HCT116 (cell line): ENCODE measurements at regions not wholly inside any gene's neighbourhood (a gene's known extent, or its start where the extent isn't known, plus 50 kb on each side); places are given as distances from the start of the nearest gene placed in this dataset.

ENCODE experiments used
- ATAC-seq: fragments of 200-7000 bp; cut with Tn5 transposase; 2 replicates; pipeline ENCODE4 v1.9.1; 2020; ENCODE audit warnings: mild to moderate bottlenecking, moderate library complexity
- BruUV-seq: library from RNA; stranded (reverse); fragments of 400-500 nt; replicated peaks from 2 replicates; lab custom pipeline; 2021; lab: Mats Ljungman, UMichigan
- CTCF ChIA-PET: fragments of 300-600 bp; sonication (Branson Sonifier 250); formaldehyde crosslinking; loops from one replicate; lab custom pipeline; 2021; ENCODE audit warnings: antibody characterized with exemption; lab: Charles Lee
- POLR2A ChIA-PET: fragments of 300-600, 350-600 bp; sonication (Branson Sonifier 250); formaldehyde crosslinking; loops from one replicate; lab custom pipeline; 2021; ENCODE audit warnings: antibody characterized with exemption; lab: Charles Lee
- RAD21 ChIA-PET, 2 experiments: fragments of 300-600 bp; sonication (Branson Sonifier 250); formaldehyde crosslinking; loops; one replicate each; lab custom pipeline; 2023; ENCODE audit warnings: low total read pairs in 2 of 2; ENCODE audit not compliant: uncharacterized antibody in 2 of 2, unreplicated experiment in 2 of 2, low non-redundant PET in 1 of 2; lab: Charles Lee
- DNase-seq: peaks from one replicate; pipeline ENCODE4 v3.0.0-alpha.2; 2010; ENCODE audit warnings: low read depth, low spot score
- H2AFZ ChIP-seq: fragments of 200-600 bp; shearing (Covaris generic), sonication (generic); 2 replicates; pipeline ENCODE4 v1.6.1; 2017; ENCODE audit warnings: low read depth, mixed run types, mixed read lengths, antibody characterized with exemption, low read length; ENCODE audit not compliant: poor library complexity, severe bottlenecking
- H3K27ac ChIP-seq: 2 replicates; pipeline ENCODE4 v1.5.1; 2012; ENCODE audit warnings: low read depth, low read length
- H3K27me3 ChIP-seq: fragments of 200-600 bp; sonication (generic); 2 replicates; pipeline ENCODE4 v1.6.1; 2016; ENCODE audit warnings: mixed run types, low read length, mixed read lengths; ENCODE audit not compliant: insufficient read depth
- H3K36me3 ChIP-seq, 2 experiments: fragments of 200-500 bp in 1 of 2; fragments of 200-600 bp in 1 of 2; sonication (Bioruptor generic) in 1 of 2; sonication (generic) in 1 of 2; 2 replicates each; pipeline versions ENCODE4 v1.5.1 to v1.6.1; 2014 to 2016; ENCODE audit warnings: low read length in 2 of 2, inconsistent platforms in 1 of 2, mixed read lengths in 1 of 2, mixed run types in 1 of 2; ENCODE audit not compliant: insufficient read depth in 2 of 2, control insufficient read depth in 1 of 2
- H3K4me1 ChIP-seq, 2 experiments: fragments of 200-600 bp in 1 of 2; sonication (generic) in 1 of 2; 2 replicates each; pipeline versions ENCODE4 v1.5.1 to v1.6.1; 2012 to 2017; ENCODE audit warnings: low read length in 2 of 2, inconsistent platforms in 1 of 2, mild to moderate bottlenecking in 1 of 2, mixed read lengths in 1 of 2, mixed run types in 1 of 2, moderate library complexity in 1 of 2; ENCODE audit not compliant: insufficient read depth in 2 of 2, control insufficient read depth in 1 of 2
- H3K4me2 ChIP-seq: fragments of 200-600 bp; sonication (generic); 2 replicates; pipeline ENCODE4 v1.6.1; 2017; ENCODE audit warnings: mixed run types, low read length, mixed read lengths
- H3K4me3 ChIP-seq, 2 experiments: fragments of 200-600 bp in 1 of 2; sonication (generic) in 1 of 2; replicated peaks in 1 of 2; 2 replicates each; pipeline ENCODE4 v1.5.1; 2011 to 2016; ENCODE audit warnings: low read length in 2 of 2, control low read depth in 1 of 2, low read depth in 1 of 2, mild to moderate bottlenecking in 1 of 2, mixed read lengths in 1 of 2, mixed run types in 1 of 2
- H3K79me2 ChIP-seq: fragments of 200-600 bp; sonication (generic); 2 replicates; pipeline ENCODE4 v1.6.1; 2017; ENCODE audit warnings: mild to moderate bottlenecking, mixed run types, low read length, moderate library complexity, mixed read lengths; ENCODE audit not compliant: insufficient read depth
- H3K9ac ChIP-seq: fragments of 200-600 bp; sonication (generic); 2 replicates; pipeline ENCODE4 v1.6.1; 2016; ENCODE audit warnings: low read length, mixed read lengths
- H3K9me2 ChIP-seq: fragments of 200-600 bp; sonication (generic), shearing (Covaris generic); 2 replicates; pipeline ENCODE4 v1.6.1; 2017; ENCODE audit warnings: mixed run types, mild to moderate bottlenecking, moderate library complexity; ENCODE audit not compliant: insufficient read depth
- H3K9me3 ChIP-seq, 2 experiments: fragments of 200-500 bp in 1 of 2; fragments of 200-600 bp in 1 of 2; sonication (Bioruptor generic) in 1 of 2; sonication (generic) in 1 of 2; 2 replicates each; pipeline ENCODE4 v1.6.1; 2014 to 2017; ENCODE audit warnings: low read length in 2 of 2, mixed read lengths in 2 of 2, inconsistent platforms in 1 of 2, low read depth in 1 of 2, mild to moderate bottlenecking in 1 of 2, mixed run types in 1 of 2, moderate library complexity in 1 of 2; ENCODE audit not compliant: control insufficient read depth in 1 of 2, insufficient read depth in 1 of 2
- H4K20me1 ChIP-seq: fragments of 200-600 bp; sonication (generic), shearing (Covaris generic); 2 replicates; pipeline ENCODE4 v1.6.1; 2017; ENCODE audit warnings: mixed run types, mild to moderate bottlenecking, moderate library complexity; ENCODE audit not compliant: insufficient read depth
- POLR2AphosphoS5 ChIP-seq: IDR thresholded peaks from 2 replicates; pipeline ENCODE4 v1.6.1; 2011; ENCODE audit warnings: mild to moderate bottlenecking, low read depth, low read length, moderate library complexity
- RAD21 ChIP-seq: IDR thresholded peaks from 2 replicates; pipeline ENCODE4 v1.6.1; 2012; ENCODE audit warnings: low read depth, mild to moderate bottlenecking
- SRF ChIP-seq: IDR thresholded peaks from 2 replicates; pipeline ENCODE4 v1.6.1; 2012; ENCODE audit warnings: low read depth
- TCF7L2 ChIP-seq: IDR thresholded peaks from 2 replicates; pipeline ENCODE4 v1.7.0; 2011; ENCODE audit warnings: borderline replicate concordance, inconsistent platforms; ENCODE audit not compliant: insufficient read depth, insufficient read length; ENCODE audit errors: extremely low read depth
- YY1 ChIP-seq: IDR thresholded peaks from 2 replicates; pipeline ENCODE4 v1.6.1; 2011; ENCODE audit warnings: low read length, low read depth, moderate library complexity, mild to moderate bottlenecking; ENCODE audit not compliant: insufficient replicate concordance; ENCODE audit errors: extremely low read depth
- intact Hi-C: fragments of 100-400 bp; cut with micrococcal nuclease; formaldehyde crosslinking; loops from 2 replicates; pipeline ENCODE4 v1.10.0; 2022
- TF ChIP-seq, protein P1 (sequence below), 3 experiments: fragments of 200-600 bp in 1 of 3; sonication (generic) in 1 of 3; IDR thresholded peaks in 2 of 3; conservative IDR thresholded peaks in 1 of 3; 2 replicates each; pipeline ENCODE4 v1.5.1; 2012 to 2017; ENCODE audit warnings: low read depth in 2 of 3, low read length in 2 of 3, antibody characterized with exemption in 1 of 3, borderline replicate concordance in 1 of 3, control low read depth in 1 of 3, mild to moderate bottlenecking in 1 of 3, mixed read lengths in 1 of 3, mixed run types in 1 of 3, moderate library complexity in 1 of 3; ENCODE audit not compliant: insufficient read depth in 1 of 3

GRCh38 chr10:5283305-5284158 is 81.2 kb upstream of the UCN3 start:
- no peaks in the 10 kb centered on the region for H4K20me1 ChIP-seq
- CTCF ChIA-PET = interaction anchor here (0.9 to 2.7 kb wide), 5 partner anchors 10 to 434 kb away, joined by 3 to 18 read pairs (median 5); no protein-coding TSS in a partner anchor
- RAD21 ChIA-PET = interaction anchor here in 1 of 2 experiments (1.0 kb wide), 1 partner anchor 434 kb away, joined by 3 read pairs; no protein-coding TSS in a partner anchor
- peak overlapping the region; percentile 40 for H3K4me2 ChIP-seq
- no peaks in the 10 kb centered on the region for H3K27me3 ChIP-seq
- DNase-seq = peak; percentile 55
- H2AFZ ChIP-seq = peak overlapping the region; percentile 70
- H3K36me3 ChIP-seq = no peaks in the 10 kb centered on the region
- peak; percentile 97 for ATAC-seq
- H3K9me3 ChIP-seq = no peaks in the 10 kb centered on the region
- no peaks in the 10 kb centered on the region for H3K9me2 ChIP-seq
- POLR2A ChIA-PET = interaction anchor here (0.6 kb wide), 1 partner anchor 135 kb away, joined by 3 read pairs; no protein-coding TSS in a partner anchor
- TF ChIP-seq, protein P1, sequence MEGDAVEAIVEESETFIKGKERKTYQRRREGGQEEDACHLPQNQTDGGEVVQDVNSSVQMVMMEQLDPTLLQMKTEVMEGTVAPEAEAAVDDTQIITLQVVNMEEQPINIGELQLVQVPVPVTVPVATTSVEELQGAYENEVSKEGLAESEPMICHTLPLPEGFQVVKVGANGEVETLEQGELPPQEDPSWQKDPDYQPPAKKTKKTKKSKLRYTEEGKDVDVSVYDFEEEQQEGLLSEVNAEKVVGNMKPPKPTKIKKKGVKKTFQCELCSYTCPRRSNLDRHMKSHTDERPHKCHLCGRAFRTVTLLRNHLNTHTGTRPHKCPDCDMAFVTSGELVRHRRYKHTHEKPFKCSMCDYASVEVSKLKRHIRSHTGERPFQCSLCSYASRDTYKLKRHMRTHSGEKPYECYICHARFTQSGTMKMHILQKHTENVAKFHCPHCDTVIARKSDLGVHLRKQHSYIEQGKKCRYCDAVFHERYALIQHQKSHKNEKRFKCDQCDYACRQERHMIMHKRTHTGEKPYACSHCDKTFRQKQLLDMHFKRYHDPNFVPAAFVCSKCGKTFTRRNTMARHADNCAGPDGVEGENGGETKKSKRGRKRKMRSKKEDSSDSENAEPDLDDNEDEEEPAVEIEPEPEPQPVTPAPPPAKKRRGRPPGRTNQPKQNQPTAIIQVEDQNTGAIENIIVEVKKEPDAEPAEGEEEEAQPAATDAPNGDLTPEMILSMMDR (IDR thresholded peaks at IDR 0.05 in 2 of 3, conservative IDR thresholded peaks at IDR 0.05 in 1 of 3; ENCODE audit: borderline replicate concordance in 1 of 3, insufficient read depth in 1 of 3, low read depth in 2 of 3, low read length in 2 of 3) = peak; percentile 77 to 90 (median 80)
- TF ChIP-seq SRF (no peak), YY1 (no peak), RAD21 (peak; percentile 79), TCF7L2 (no peak), POLR2AphosphoS5 (no peak)
- H3K27ac ChIP-seq = no peak overlapping the region
- no TSS peak for BruUV-seq
- H3K4me3 ChIP-seq = no peak overlapping the region
- H3K79me2 ChIP-seq = no peaks in the 10 kb centered on the region
- H3K4me1 ChIP-seq = peaks cover 0 to 6% of the 10 kb centered on the region in 2 experiments; a peak in 1 of 4 replicates
- intact Hi-C loops = loop anchor here (1.0 to 5.0 kb wide), 2 partner anchors 191 to 434 kb away; partner anchors contain the start of gene AKR1C3
- H3K9ac ChIP-seq = no peak overlapping the region
